ENCODE measurements at regions not wholly inside any gene's neighbourhood (a gene's known extent, or its start where the extent isn't known, plus 50 kb on each side); places are given as distances from the start of the nearest gene placed in this dataset.
"Not testable (repeated sequence)": the region's sequence is repeated elsewhere in the genome, so short reads cannot be mapped to it uniquely, and the experiment has no call there.

DNA sequence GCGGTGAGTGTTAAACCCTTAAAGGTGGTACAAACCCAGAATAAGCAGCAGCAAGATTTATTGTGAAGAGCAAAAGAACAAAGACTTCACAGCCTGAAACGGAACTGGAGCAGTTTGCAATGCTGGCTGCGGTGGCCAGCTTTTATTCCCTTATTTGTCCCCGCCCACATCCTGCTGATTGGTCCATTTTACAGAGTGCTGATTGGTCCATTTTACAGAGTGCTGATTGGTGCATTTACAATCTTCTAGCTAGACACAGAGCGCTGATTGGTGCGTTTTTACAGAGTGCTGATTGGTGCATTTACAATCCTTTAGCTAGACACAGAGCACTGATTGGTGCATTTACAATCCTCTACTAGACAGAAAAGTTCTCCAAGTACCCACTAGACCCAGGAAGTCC lies 73.6 kb upstream of the GTF3A start:
- H3K4me1 ChIP-seq (ENCODE audit: control insufficient read depth in 1 of 2, insufficient read depth in 2 of 2, low read length in 2 of 2); H3K4me2 ChIP-seq (ENCODE audit: low read length); H3K4me3 ChIP-seq (replicated peaks in 1 of 2; ENCODE audit: low read depth in 1 of 2, low read length in 2 of 2); H3K9me2 ChIP-seq (ENCODE audit: insufficient read depth); intact Hi-C loops (cut with micrococcal nuclease); H3K9me3 ChIP-seq (ENCODE audit: control insufficient read depth in 1 of 2, insufficient read depth in 1 of 2, low read depth in 1 of 2, low read length in 2 of 2); RAD21 ChIA-PET (ENCODE audit: low non-redundant PET in 1 of 2, low total read pairs in 2 of 2, uncharacterized antibody in 2 of 2, unreplicated experiment in 2 of 2); H4K20me1 ChIP-seq (ENCODE audit: insufficient read depth); H3K9ac ChIP-seq (ENCODE audit: low read length); H3K27ac ChIP-seq (ENCODE audit: low read depth, low read length); DNase-seq (ENCODE audit: low read depth, low spot score); ATAC-seq; POLR2A ChIA-PET; H2AFZ ChIP-seq (ENCODE audit: low read depth, low read length, poor library complexity, severe bottlenecking); BruUV-seq (replicated peaks); H3K36me3 ChIP-seq (ENCODE audit: control insufficient read depth in 1 of 2, insufficient read depth in 2 of 2, low read length in 2 of 2); H3K27me3 ChIP-seq (ENCODE audit: insufficient read depth, low read length); H3K79me2 ChIP-seq (ENCODE audit: insufficient read depth, low read length): not testable (repeated sequence)
- CTCF ChIA-PET = interaction anchor here (0.7 to 2.8 kb wide), 5 partner anchors 11 to 404 kb away, joined by 3 to 11 read pairs (median 6); no protein-coding TSS in a partner anchor

DNA sequence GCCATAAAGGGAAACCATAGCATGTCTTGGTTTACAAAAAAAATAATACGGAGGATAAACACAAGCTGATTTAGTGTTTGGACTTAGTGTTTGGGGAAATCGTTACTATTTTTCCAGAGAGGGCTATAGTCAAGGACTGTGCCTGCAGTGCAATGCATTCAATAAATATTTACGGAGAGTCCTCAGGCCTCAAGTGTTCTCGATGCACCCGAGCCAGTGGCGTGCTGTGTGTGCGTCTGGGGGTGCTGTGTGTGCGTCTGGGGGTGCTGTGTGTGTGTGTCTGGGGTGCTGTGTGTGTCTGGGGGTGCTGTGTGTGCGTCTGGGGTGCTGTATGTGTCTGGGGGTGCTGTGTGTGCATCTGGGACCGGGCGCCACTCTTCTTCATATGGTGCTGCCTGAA lies 71.7 kb upstream of the GTF3A start:
- DNase-seq (ENCODE audit: low read depth, low spot score) = no peak
- H3K79me2 ChIP-seq (ENCODE audit: insufficient read depth, low read length) = no peaks in the 10 kb centered on the region
- H3K4me1 ChIP-seq (ENCODE audit: control insufficient read depth in 1 of 2, insufficient read depth in 2 of 2, low read length in 2 of 2) = peaks cover 0 to 4% of the 10 kb centered on the region in 2 experiments; a peak in 2 of 4 replicates
- no peak overlapping the region for H2AFZ ChIP-seq (ENCODE audit: low read depth, low read length, poor library complexity, severe bottlenecking)
- H4K20me1 ChIP-seq (ENCODE audit: insufficient read depth) = no peaks in the 10 kb centered on the region
- intact Hi-C loops (cut with micrococcal nuclease) = no loop called here
- ATAC-seq = no peak
- H3K9me2 ChIP-seq (ENCODE audit: insufficient read depth) = no peaks in the 10 kb centered on the region
- H3K9ac ChIP-seq (ENCODE audit: low read length) = no peak overlapping the region
- H3K36me3 ChIP-seq (ENCODE audit: control insufficient read depth in 1 of 2, insufficient read depth in 2 of 2, low read length in 2 of 2) = no peaks in the 10 kb centered on the region
- BruUV-seq (replicated peaks) = no TSS peak
- no peak overlapping the region for H3K4me3 ChIP-seq (replicated peaks in 1 of 2; ENCODE audit: low read depth in 1 of 2, low read length in 2 of 2)
- H3K27ac ChIP-seq (ENCODE audit: low read depth, low read length) = no peak overlapping the region
- POLR2A ChIA-PET = no interaction called here
- no peaks in the 10 kb centered on the region for H3K27me3 ChIP-seq (ENCODE audit: insufficient read depth, low read length)
- H3K9me3 ChIP-seq (ENCODE audit: control insufficient read depth in 1 of 2, insufficient read depth in 1 of 2, low read depth in 1 of 2, low read length in 2 of 2) = no peaks in the 10 kb centered on the region
- H3K4me2 ChIP-seq (ENCODE audit: low read length) = no peak overlapping the region
- RAD21 ChIA-PET (ENCODE audit: low non-redundant PET in 1 of 2, low total read pairs in 2 of 2, uncharacterized antibody in 2 of 2, unreplicated experiment in 2 of 2) = no interaction called here
- CTCF ChIA-PET = interaction anchor here (1.1 to 2.8 kb wide), 3 partner anchors 13 to 406 kb away, joined by 3 to 11 read pairs (median 8); no protein-coding TSS in a partner anchor
- TF ChIP-seq EGR1 (IDR thresholded peaks at IDR 0.05; ENCODE audit: low read depth) = no peak
- TF ChIP-seq TCF7L2 (IDR thresholded peaks at IDR 0.05; ENCODE audit: borderline replicate concordance, extremely low read depth, insufficient read depth, insufficient read length) = no peak
- no peak for TF ChIP-seq CEBPB (IDR thresholded peaks at IDR 0.05; ENCODE audit: low read depth)
- no peak for TF ChIP-seq YY1 (IDR thresholded peaks at IDR 0.05; ENCODE audit: extremely low read depth, insufficient replicate concordance, low read depth, low read length)
- no peak for TF ChIP-seq SIN3A (IDR thresholded peaks at IDR 0.05; ENCODE audit: low read depth)
- TF ChIP-seq, protein P1, sequence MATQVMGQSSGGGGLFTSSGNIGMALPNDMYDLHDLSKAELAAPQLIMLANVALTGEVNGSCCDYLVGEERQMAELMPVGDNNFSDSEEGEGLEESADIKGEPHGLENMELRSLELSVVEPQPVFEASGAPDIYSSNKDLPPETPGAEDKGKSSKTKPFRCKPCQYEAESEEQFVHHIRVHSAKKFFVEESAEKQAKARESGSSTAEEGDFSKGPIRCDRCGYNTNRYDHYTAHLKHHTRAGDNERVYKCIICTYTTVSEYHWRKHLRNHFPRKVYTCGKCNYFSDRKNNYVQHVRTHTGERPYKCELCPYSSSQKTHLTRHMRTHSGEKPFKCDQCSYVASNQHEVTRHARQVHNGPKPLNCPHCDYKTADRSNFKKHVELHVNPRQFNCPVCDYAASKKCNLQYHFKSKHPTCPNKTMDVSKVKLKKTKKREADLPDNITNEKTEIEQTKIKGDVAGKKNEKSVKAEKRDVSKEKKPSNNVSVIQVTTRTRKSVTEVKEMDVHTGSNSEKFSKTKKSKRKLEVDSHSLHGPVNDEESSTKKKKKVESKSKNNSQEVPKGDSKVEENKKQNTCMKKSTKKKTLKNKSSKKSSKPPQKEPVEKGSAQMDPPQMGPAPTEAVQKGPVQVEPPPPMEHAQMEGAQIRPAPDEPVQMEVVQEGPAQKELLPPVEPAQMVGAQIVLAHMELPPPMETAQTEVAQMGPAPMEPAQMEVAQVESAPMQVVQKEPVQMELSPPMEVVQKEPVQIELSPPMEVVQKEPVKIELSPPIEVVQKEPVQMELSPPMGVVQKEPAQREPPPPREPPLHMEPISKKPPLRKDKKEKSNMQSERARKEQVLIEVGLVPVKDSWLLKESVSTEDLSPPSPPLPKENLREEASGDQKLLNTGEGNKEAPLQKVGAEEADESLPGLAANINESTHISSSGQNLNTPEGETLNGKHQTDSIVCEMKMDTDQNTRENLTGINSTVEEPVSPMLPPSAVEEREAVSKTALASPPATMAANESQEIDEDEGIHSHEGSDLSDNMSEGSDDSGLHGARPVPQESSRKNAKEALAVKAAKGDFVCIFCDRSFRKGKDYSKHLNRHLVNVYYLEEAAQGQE (IDR thresholded peaks at IDR 0.05; ENCODE audit: low read depth) = no peak
- no peak for TF ChIP-seq ZNF274 (IDR thresholded peaks at IDR 0.05; ENCODE audit: low read depth, low read length)
- no peak for TF ChIP-seq ELF1 (IDR thresholded peaks at IDR 0.05; ENCODE audit: borderline replicate concordance, low read depth)
- TF ChIP-seq POLR2A (IDR thresholded peaks at IDR 0.05; ENCODE audit: borderline replicate concordance, extremely low read depth, insufficient read depth, insufficient read length) = no peak
- TF ChIP-seq, protein P2, sequence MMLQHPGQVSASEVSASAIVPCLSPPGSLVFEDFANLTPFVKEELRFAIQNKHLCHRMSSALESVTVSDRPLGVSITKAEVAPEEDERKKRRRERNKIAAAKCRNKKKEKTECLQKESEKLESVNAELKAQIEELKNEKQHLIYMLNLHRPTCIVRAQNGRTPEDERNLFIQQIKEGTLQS (IDR thresholded peaks at IDR 0.05) = no peak
- TF ChIP-seq, protein P3, sequence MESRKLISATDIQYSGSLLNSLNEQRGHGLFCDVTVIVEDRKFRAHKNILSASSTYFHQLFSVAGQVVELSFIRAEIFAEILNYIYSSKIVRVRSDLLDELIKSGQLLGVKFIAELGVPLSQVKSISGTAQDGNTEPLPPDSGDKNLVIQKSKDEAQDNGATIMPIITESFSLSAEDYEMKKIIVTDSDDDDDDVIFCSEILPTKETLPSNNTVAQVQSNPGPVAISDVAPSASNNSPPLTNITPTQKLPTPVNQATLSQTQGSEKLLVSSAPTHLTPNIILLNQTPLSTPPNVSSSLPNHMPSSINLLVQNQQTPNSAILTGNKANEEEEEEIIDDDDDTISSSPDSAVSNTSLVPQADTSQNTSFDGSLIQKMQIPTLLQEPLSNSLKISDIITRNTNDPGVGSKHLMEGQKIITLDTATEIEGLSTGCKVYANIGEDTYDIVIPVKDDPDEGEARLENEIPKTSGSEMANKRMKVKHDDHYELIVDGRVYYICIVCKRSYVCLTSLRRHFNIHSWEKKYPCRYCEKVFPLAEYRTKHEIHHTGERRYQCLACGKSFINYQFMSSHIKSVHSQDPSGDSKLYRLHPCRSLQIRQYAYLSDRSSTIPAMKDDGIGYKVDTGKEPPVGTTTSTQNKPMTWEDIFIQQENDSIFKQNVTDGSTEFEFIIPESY (IDR thresholded peaks at IDR 0.05; ENCODE audit: extremely low read depth, insufficient replicate concordance, low read length) = no peak
- no peak for TF ChIP-seq EZH2 (IDR thresholded peaks at IDR 0.05)
- no peak for TF ChIP-seq SP1 (IDR thresholded peaks at IDR 0.05; ENCODE audit: low read depth)
- TF ChIP-seq, protein P4, sequence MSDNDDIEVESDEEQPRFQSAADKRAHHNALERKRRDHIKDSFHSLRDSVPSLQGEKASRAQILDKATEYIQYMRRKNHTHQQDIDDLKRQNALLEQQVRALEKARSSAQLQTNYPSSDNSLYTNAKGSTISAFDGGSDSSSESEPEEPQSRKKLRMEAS (IDR thresholded peaks at IDR 0.05) = no peak
- no peak for TF ChIP-seq FOSL1 (IDR thresholded peaks at IDR 0.05; ENCODE audit: low read depth)
- no peak for TF ChIP-seq ZFX (IDR thresholded peaks at IDR 0.05)
- TF ChIP-seq JUND (IDR thresholded peaks at IDR 0.05) = no peak

All from HCT116 (cell line).